Skeletal muscle cell (primary cell): ENCODE measurements at regions not wholly inside any gene's neighbourhood (a gene's known extent, or its start where the extent isn't known, plus 50 kb on each side); places are given as distances from the start of the nearest gene placed in this dataset.

Experiments
- DNase-seq: peaks from one replicate; pipeline ENCODE4 v3.0.0-alpha.2; 2010; ENCODE audit warnings: low read depth
- H3K4me3 ChIP-seq: 2 replicates; pipeline ENCODE4 v1.5.1; 2011; ENCODE audit warnings: low read depth, mild to moderate bottlenecking, control low read depth, low read length, moderate library complexity

- DNase-seq: no peak
- no peak overlapping the region for H3K4me3 ChIP-seq
Observed at GRCh38 chr7:12777257-12777656, 89.8 kb downstream of the ARL4A start.

DNA sequence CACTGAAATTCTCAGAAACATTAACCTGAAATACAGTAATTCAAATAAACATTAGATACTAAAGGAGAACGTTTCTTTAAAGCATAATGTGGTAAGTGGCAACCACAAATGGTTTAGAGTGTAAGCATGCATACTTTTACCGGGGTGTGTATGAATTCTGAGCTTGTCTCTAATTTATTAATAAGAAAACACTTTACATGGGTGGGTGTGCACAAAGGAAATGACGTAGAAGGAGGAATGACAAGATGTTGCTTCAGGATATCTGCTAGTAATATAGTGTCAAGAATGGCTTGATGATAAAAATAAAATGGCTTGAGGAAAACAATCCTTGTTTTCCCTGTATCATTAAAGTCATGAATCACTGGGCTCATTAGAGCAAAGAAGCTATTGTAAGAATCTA is 92.5 kb downstream of the ARL4A start:
- H3K4me3 ChIP-seq: no peak overlapping the region
- no peak for DNase-seq

GRCh38 chr7:12783421-12784095 is 96.1 kb downstream of the ARL4A start:
- H3K4me3 ChIP-seq: no peak overlapping the region
- DNase-seq: no peak

- DNase-seq: no peak
- no peak overlapping the region for H3K4me3 ChIP-seq
Observed at GRCh38 chr7:12785473-12785872, 98.0 kb downstream of the ARL4A start.

DNA sequence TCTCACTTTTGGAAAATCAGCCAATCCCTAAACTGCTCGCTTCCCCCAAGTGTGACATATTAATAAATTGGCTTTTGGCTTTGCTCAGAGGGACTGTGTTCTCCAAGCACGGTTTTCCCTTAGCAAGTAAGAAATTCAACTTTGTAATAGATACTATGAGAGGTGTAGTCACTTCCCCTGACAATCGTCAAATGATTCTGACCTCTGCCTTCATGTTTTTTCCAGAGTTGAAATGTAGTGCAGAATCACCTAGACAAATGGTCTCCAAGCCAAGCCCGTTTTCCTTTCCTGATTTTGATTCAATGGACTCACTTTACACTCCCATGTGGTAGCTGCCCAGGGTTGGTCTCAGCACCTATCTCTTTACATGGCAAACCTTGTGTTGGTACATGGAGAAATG is 99.1 kb downstream of the ARL4A start:
- DNase-seq: no peak
- no peak overlapping the region for H3K4me3 ChIP-seq

- DNase-seq: no peak
- H3K4me3 ChIP-seq: no peak overlapping the region
Observed at GRCh38 chr7:12788171-12788570, 100.7 kb downstream of the ARL4A start.

DNA sequence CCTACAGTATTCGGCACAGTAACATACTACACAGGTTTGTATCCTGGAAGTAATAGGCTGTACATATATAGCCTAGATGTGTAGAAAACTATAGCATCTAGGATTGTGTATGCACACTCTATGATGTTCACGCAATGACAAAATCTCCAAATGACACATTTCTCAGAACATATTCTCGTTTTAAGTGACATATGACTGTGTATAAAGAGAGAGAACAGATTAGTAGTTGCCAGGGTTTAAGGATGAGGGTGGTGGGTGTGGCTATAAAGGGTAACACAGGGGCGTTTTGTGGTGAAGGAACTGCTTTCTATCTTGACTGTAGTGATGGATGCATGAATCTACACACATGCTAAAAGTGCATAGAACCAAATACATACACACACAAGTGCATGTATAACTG is 101.2 kb downstream of the ARL4A start:
- no peak for DNase-seq
- no peak overlapping the region for H3K4me3 ChIP-seq

- H3K4me3 ChIP-seq: no peak overlapping the region
- no peak for DNase-seq
Observed at GRCh38 chr7:12794722-12795302, 107.4 kb downstream of the ARL4A start.

GRCh38 chr7:12796397-12797127 is 109.1 kb downstream of the ARL4A start:
- no peak for DNase-seq
- no peak overlapping the region for H3K4me3 ChIP-seq

DNA sequence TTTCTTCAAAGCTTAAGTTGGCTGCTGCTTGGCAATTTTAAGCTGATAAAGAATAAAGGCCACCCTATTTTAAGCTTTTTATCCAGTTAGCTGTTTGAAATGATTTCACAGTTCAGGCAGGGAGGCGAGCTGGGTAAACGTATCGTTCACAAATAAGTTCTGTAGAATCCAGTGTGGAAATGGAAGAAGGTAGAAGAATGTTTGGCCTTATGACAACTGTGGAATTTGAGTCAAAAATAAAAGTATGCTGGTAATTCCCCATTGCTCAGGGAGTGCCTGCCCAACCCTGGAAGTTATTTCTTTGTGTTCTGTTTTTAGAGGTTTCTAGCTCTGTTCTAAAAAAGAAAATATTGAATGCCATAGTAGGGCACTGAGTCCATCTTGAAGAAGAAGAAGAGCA is 113.1 kb downstream of the ARL4A start:
- DNase-seq: no peak
- H3K4me3 ChIP-seq: no peak overlapping the region

GRCh38 chr7:12801107-12801506 is 113.7 kb downstream of the ARL4A start:
- no peak for DNase-seq
- no peak overlapping the region for H3K4me3 ChIP-seq

GRCh38 chr7:12802070-12802469 is 114.6 kb downstream of the ARL4A start:
- DNase-seq: no peak
- H3K4me3 ChIP-seq: no peak overlapping the region

DNA sequence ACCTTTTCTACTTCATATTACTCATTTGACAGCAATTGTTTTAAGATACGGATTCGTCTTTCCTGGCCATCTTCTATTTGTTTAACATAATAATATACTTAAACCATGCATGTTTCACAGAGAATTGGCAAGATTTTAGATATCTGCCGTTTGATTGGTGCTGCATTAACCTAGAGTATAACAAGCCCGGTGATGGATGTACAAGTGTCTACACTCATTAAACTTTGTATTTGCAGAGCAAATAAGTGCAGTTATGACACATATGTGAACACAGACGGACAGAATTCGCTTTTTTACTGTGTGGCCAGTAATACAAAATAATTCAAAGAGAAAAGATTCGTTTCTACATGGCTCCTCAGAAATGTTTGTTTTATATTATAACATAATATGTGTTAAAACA is 116.1 kb downstream of the ARL4A start:
- H3K4me3 ChIP-seq: no peak overlapping the region
- no peak for DNase-seq

DNA sequence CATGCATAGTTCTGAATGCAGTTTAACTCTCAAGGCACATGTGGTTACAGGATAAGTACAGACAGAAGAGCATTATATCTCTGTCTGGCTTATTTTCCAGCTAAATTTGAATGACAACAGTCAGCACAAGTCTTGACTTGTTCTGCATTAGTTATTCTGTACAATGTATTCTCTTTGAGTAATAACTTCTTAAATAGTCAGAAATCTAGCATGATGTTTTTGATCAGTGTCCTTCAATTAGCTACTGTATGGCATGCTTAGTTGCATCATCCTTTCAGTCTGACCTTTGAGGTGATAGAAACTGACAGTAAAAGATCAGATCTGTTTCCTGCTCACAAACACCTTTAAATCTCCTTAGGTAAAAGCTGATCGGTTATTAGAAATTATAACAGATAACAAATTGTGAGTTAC is 118.1 kb downstream of the ARL4A start:
- H3K4me3 ChIP-seq: no peak overlapping the region
- DNase-seq: no peak

GRCh38 chr7:12805957-12806356 is 118.5 kb downstream of the ARL4A start:
- no peak for DNase-seq
- no peak overlapping the region for H3K4me3 ChIP-seq

DNA sequence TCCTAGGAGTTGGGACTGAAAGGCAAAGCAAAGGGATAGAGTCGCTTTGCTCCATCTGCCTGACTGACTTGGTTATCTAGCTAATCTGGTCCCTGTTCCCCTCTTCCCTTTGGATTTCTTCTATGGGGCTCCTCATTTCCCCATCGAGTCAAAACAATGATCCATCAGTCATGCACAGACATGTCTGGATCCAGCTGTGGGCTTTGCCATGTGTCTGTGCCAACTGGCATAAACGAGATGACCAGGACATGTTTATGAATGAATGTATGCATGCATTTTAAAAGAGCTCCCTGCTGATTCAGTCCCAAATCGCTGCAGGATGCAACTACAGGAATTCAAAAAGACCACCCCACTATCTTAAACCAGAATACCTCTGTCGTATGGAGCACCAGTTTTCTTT is 122.0 kb downstream of the ARL4A start:
- no peak overlapping the region for H3K4me3 ChIP-seq
- DNase-seq: no peak

DNA sequence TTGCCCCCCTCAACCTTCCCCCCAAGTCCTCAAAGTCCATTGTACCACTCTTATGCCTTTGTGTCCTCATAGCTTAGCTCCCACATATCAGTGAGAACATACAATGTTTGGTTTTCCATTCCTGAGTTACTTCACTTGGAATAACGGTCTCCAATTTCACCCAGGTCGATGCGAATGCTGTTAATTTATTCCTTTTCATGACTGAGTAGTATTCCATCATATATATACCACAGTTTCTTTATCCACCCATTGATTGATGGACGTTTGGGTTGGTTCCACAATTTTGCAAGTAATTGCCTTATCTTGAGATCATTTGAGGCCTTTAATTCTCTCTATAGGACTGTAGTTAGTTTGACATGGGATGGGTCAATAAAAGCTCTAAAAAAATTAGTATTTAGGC is 124.7 kb downstream of the ARL4A start:
- no peak overlapping the region for H3K4me3 ChIP-seq
- no peak for DNase-seq

DNA sequence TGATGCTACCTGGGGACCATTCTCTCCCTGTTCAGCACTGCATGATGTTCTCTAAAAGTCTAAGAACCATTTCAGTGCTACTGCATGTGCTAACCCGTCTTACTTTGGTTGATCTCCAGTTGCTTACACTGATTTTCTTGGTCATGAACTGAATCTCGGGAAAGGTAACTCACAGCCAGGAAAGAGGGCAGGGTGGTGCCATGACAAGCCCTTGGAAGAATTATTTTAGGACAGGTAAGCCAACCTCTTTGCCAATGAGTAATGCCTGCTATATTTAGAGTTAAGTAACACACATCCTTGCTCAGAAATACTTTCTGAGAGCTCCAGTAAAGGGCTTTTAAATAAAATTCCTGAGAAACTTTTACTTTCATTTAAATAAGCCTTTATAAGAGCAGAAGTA is 126.7 kb downstream of the ARL4A start:
- DNase-seq: no peak
- no peak overlapping the region for H3K4me3 ChIP-seq

GRCh38 chr7:12814828-12815227 is 127.4 kb downstream of the ARL4A start:
- no peak for DNase-seq
- no peak overlapping the region for H3K4me3 ChIP-seq

DNA sequence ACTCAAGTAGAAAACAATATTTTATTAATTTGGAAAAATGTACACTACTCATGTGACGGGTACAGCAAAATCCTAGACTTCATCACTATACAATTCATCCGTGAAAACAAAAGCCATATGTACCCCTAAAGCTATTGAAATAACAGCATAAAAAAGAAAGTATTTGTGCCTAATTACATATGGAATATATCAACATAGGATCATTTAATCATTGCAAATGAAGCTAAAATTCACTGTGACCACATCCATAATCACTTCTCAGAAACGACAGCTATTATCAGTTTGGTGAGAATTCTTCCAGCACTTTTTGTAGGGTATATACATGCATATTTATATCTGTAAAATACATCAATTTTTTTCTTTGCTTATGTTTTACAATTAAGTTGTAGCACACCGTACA is 128.0 kb downstream of the ARL4A start:
- DNase-seq: no peak
- H3K4me3 ChIP-seq: no peak overlapping the region

DNA sequence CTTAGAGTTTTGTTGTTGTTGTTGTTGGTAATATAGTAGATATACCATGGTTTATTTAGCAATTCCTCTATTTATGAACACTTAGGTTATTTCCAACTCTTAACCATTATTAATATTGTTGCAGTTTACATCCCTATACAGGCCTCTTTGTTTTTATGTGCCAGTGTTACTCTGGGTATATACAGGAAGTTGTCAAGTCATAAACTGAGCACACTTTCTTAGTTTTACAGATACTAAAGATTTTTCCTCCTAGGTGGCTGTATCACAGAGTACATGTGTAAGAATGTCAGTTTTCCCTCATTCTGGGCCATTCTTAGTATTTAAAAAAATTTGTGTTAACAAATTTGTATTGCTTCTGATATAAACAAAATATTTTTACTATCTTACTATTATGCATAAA is 128.4 kb downstream of the ARL4A start:
- no peak overlapping the region for H3K4me3 ChIP-seq
- DNase-seq: no peak
